ENCODE measurements at regions not wholly inside any gene's neighbourhood (a gene's known extent, or its start where the extent isn't known, plus 50 kb on each side); places are given as distances from the start of the nearest gene placed in this dataset.
A peak's percentile ranks its signal among the peaks of the same experiment; 100 is the strongest.

GRCh38 chr2:219692521-219692920 is 65.1 kb downstream of the SLC4A3 start:
- no peak for DNase-seq

- no peak for DNase-seq
Observed at GRCh38 chr2:219695145-219695709, 67.8 kb downstream of the SLC4A3 start.

- DNase-seq = no peak
Observed at GRCh38 chr2:219697811-219698747, 70.6 kb downstream of the SLC4A3 start.

GRCh38 chr2:219698748-219699439 is 71.5 kb downstream of the SLC4A3 start:
- DNase-seq = no peak

- no peak for DNase-seq
Observed at GRCh38 chr2:219699440-219699821, 72.0 kb downstream of the SLC4A3 start.

GRCh38 chr2:219701847-219702634 is 74.6 kb downstream of the SLC4A3 start:
- DNase-seq = no peak

GRCh38 chr2:219702796-219703545 is 75.5 kb downstream of the SLC4A3 start:
- no peak for DNase-seq

GRCh38 chr2:219704878-219705277 is 77.4 kb downstream of the SLC4A3 start:
- DNase-seq = no peak

- DNase-seq = peak; percentile 37
Observed at GRCh38 chr2:219706823-219707281, 79.4 kb downstream of the SLC4A3 start.

- DNase-seq = no peak
Observed at GRCh38 chr2:219707496-219708285, 80.3 kb downstream of the SLC4A3 start.

GRCh38 chr2:219709331-219709761 is 81.9 kb downstream of the SLC4A3 start:
- DNase-seq = no peak

- no peak for DNase-seq
Observed at GRCh38 chr2:219713110-219713509, 85.7 kb downstream of the SLC4A3 start.

- no peak for DNase-seq
Observed at GRCh38 chr2:219714681-219715400, 87.4 kb downstream of the SLC4A3 start.

GRCh38 chr2:219718066-219718465 is 90.6 kb downstream of the SLC4A3 start:
- no peak for DNase-seq

- DNase-seq = no peak
Observed at GRCh38 chr2:219719521-219719920, 92.1 kb downstream of the SLC4A3 start.

GRCh38 chr2:219720956-219721355 is 93.5 kb downstream of the SLC4A3 start:
- no peak for DNase-seq

GRCh38 chr2:219722276-219722879 is 94.9 kb downstream of the SLC4A3 start:
- no peak for DNase-seq

GRCh38 chr2:219723311-219723710 is 95.9 kb downstream of the SLC4A3 start:
- DNase-seq = no peak

- DNase-seq = no peak
Observed at GRCh38 chr2:219724628-219725027, 97.2 kb downstream of the SLC4A3 start.

- no peak for DNase-seq
Observed at GRCh38 chr2:219726916-219727315, 99.5 kb downstream of the SLC4A3 start.

Measured in GOT3 (cell line).